Endothelial cell of umbilical vein (primary cell): ENCODE measurements at regions not wholly inside any gene's neighbourhood (a gene's known extent, or its start where the extent isn't known, plus 50 kb on each side); places are given as distances from the start of the nearest gene placed in this dataset.

Source experiments
- BruUV-seq: library from RNA; stranded (reverse); fragments of 400-500 nt; replicated peaks from 2 replicates; lab custom pipeline; 2021; lab: Mats Ljungman, UMichigan
- CTCF ChIA-PET: fragments of 300-600, 350-600 bp; sonication (Branson Sonifier 250); formaldehyde crosslinking; loops from one replicate; lab custom pipeline; 2021; ENCODE audit warnings: antibody characterized with exemption, inconsistent platforms; lab: Charles Lee
- POLR2A ChIA-PET: fragments of 300-600, 350-600 bp; sonication (Branson Sonifier 250); formaldehyde crosslinking; loops from one replicate; lab custom pipeline; 2021; ENCODE audit warnings: antibody characterized with exemption, inconsistent platforms; lab: Charles Lee
- DNase-seq: peaks from one replicate; pipeline ENCODE4 v3.0.0-alpha.2; 2011; ENCODE audit warnings: low read depth, low spot score
- FAIRE-seq: peaks from 2 replicates; lab custom pipeline; 2011; peaks lifted over from hg19 to GRCh38; lab: Jason Lieb, UNC
- H2AFZ ChIP-seq: 2 replicates; pipeline ENCODE4 v1.6.0; 2012; ENCODE audit warnings: low read depth, low read length, control low read depth, inconsistent platforms
- H3K27ac ChIP-seq: 2 replicates; pipeline ENCODE4 v1.5.1; 2011; ENCODE audit warnings: low read depth, mild to moderate bottlenecking, control low read depth, low read length, moderate library complexity; ENCODE audit not compliant: insufficient read depth
- H3K27me3 ChIP-seq, 2 experiments: 2 replicates each; pipeline versions ENCODE4 v1.6.0 to v1.6.1; 2011; ENCODE audit warnings: low read length in 2 of 2, mixed read lengths in 1 of 2; ENCODE audit not compliant: control insufficient read depth in 2 of 2, insufficient read depth in 2 of 2
- H3K36me3 ChIP-seq, 2 experiments: 2 replicates in 1 of 2; 3 replicates in 1 of 2; pipeline ENCODE4 v1.5.1; 2011; ENCODE audit warnings: low read length in 2 of 2, mild to moderate bottlenecking in 1 of 2, moderate library complexity in 1 of 2; ENCODE audit not compliant: control insufficient read depth in 2 of 2, insufficient read depth in 2 of 2; ENCODE audit errors: extremely low read depth in 1 of 2
- H3K4me1 ChIP-seq: 3 replicates; pipeline ENCODE4 v1.5.1; 2011; ENCODE audit warnings: mild to moderate bottlenecking, low read length; ENCODE audit not compliant: control insufficient read depth, insufficient read depth; ENCODE audit errors: extremely low read depth
- H3K4me2 ChIP-seq: 2 replicates; pipeline ENCODE4 v1.6.1; 2011; ENCODE audit warnings: low read length, control low read depth, mixed read lengths; ENCODE audit not compliant: insufficient read depth
- H3K4me3 ChIP-seq, 3 experiments: fragments of 200-600 bp in 1 of 3; sonication (generic), shearing (Covaris generic) in 1 of 3; replicated peaks in 1 of 3; 2 replicates each; pipeline ENCODE4 v1.5.1; 2011 to 2016; ENCODE audit warnings: control low read depth in 3 of 3, low read length in 3 of 3, mild to moderate bottlenecking in 2 of 3, inconsistent platforms in 1 of 3, low read depth in 1 of 3, moderate library complexity in 1 of 3; ENCODE audit not compliant: insufficient read depth in 1 of 3
- H3K79me2 ChIP-seq: 2 replicates; pipeline ENCODE4 v1.6.0; 2012; ENCODE audit warnings: low read length, inconsistent platforms; ENCODE audit not compliant: control insufficient read depth, insufficient read depth
- H3K9ac ChIP-seq: replicated peaks from 2 replicates; pipeline ENCODE3; 2011; ENCODE audit warnings: low read length, control low read depth; ENCODE audit not compliant: insufficient read depth; ENCODE audit errors: extremely low read depth
- H3K9me1 ChIP-seq: replicated peaks from 3 replicates; pipeline ENCODE4 v1.6.0; 2011; ENCODE audit warnings: mild to moderate bottlenecking, low read length; ENCODE audit not compliant: control insufficient read depth, insufficient read depth; ENCODE audit errors: extremely low read depth
- H3K9me3 ChIP-seq: replicated peaks from 2 replicates; pipeline ENCODE4 v1.5.1; 2012; ENCODE audit warnings: low read length, inconsistent platforms; ENCODE audit not compliant: control insufficient read depth, insufficient read depth
- H4K20me1 ChIP-seq: replicated peaks from 2 replicates; pipeline ENCODE3; 2011; ENCODE audit warnings: mild to moderate bottlenecking, low read length; ENCODE audit not compliant: control insufficient read depth, insufficient read depth; ENCODE audit errors: extremely low read depth
- EZH2 ChIP-seq: IDR thresholded peaks from 2 replicates; pipeline ENCODE4 v1.6.1; 2012; ENCODE audit warnings: borderline replicate concordance, low read depth, mild to moderate bottlenecking, moderate library complexity, low read length, inconsistent platforms; ENCODE audit not compliant: severe bottlenecking
- FOS ChIP-seq: IDR thresholded peaks from 2 replicates; pipeline ENCODE4 v1.6.1; 2011; ENCODE audit warnings: mild to moderate bottlenecking, low read length, moderate library complexity, borderline replicate concordance; ENCODE audit not compliant: insufficient read depth
- GATA2 ChIP-seq: IDR thresholded peaks from 2 replicates; pipeline ENCODE4 v1.7.0; 2011; ENCODE audit warnings: low read depth, mild to moderate bottlenecking, moderate library complexity, mixed read lengths, low read length; ENCODE audit not compliant: insufficient read length, insufficient read depth
- JUN ChIP-seq: IDR thresholded peaks from 2 replicates; pipeline ENCODE4 v1.6.1; 2011; ENCODE audit warnings: borderline replicate concordance, low read depth; ENCODE audit not compliant: insufficient read length, insufficient read depth
- MYC ChIP-seq: IDR thresholded peaks from one replicate; pipeline ENCODE4 v1.6.1; 2011; ENCODE audit warnings: mild to moderate bottlenecking, low read depth, low read length
- POLR2A ChIP-seq: IDR thresholded peaks from 2 replicates; pipeline ENCODE4 v1.6.1; 2012; ENCODE audit warnings: low read depth, mild to moderate bottlenecking, control low read depth, low read length
- POLR2AphosphoS5 ChIP-seq: IDR thresholded peaks from 2 replicates; pipeline ENCODE4 v1.6.1; 2012; ENCODE audit warnings: low read depth, mild to moderate bottlenecking, control low read depth, low read length, moderate library complexity; ENCODE audit not compliant: insufficient read depth
- dilution Hi-C: fragments of 300-500 bp; cut with MboI; formaldehyde crosslinking; loops from one replicate; pipeline ENCODE4 v1.15.0; 2019; ENCODE audit warnings: low sequenced_read_pairs; ENCODE audit not compliant: extremely low pct_ligation_motif_present
- intact Hi-C: fragments of 100-400 bp; cut with micrococcal nuclease; formaldehyde crosslinking; loops from one replicate; pipeline ENCODE4 v1.10.0; 2022
- TF ChIP-seq, protein P1 (sequence below): IDR thresholded peaks from 2 replicates; pipeline ENCODE4 v1.6.1; 2011; ENCODE audit not compliant: insufficient read depth, insufficient read length
- TF ChIP-seq, protein P2 (sequence below), 2 donors: IDR thresholded peaks; 1 replicate in 1 of 2; 2 replicates in 1 of 2; pipeline ENCODE4 v1.5.1; 2011; ENCODE audit warnings: low read length in 2 of 2, mild to moderate bottlenecking in 2 of 2, moderate library complexity in 2 of 2, control low read depth in 1 of 2, inconsistent platforms in 1 of 2, low read depth in 1 of 2; ENCODE audit not compliant: insufficient read depth in 1 of 2; ENCODE audit errors: extremely low read depth in 1 of 2

DNA sequence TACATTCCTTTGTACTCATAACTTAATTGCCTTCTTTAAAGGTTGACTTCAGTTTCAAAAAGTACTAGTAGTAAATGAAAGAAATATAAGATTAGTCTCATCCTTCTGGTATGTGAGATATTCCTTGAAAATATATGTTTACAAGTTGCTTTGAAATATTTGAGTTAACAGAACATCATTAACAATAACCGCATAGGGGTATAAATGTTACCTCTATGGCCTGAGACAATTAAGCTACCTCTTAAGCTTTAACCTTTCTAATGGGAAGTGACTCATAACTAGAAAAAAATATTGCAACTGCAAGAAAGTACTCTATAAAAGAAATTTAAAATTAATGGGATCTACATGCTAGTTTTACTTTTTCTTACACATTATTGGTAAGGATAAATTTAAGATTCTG, 399.0 kb downstream of the CDH10 start:
- POLR2A ChIA-PET = no interaction called here
- Histone ChIP-seq H3K4me2 (no peak overlapping the region), H2AFZ (no peak overlapping the region), H3K36me3 (no peaks in the 10 kb centered on the region), H4K20me1 (no peaks in the 10 kb centered on the region), H3K4me3 (no peak overlapping the region), H3K27ac (no peak overlapping the region), H3K4me1 (no peaks in the 10 kb centered on the region), H3K9me1 (no peaks in the 10 kb centered on the region), H3K9ac (no peak overlapping the region), H3K79me2 (no peaks in the 10 kb centered on the region), H3K27me3 (no peaks in the 10 kb centered on the region), H3K9me3 (no peaks in the 10 kb centered on the region)
- CTCF ChIA-PET = no interaction called here
- TF ChIP-seq POLR2AphosphoS5 = no peak
- no peak for TF ChIP-seq JUN
- no peak for TF ChIP-seq MYC
- TF ChIP-seq GATA2 = no peak
- TF ChIP-seq EZH2 = no peak
- TF ChIP-seq, protein P1, sequence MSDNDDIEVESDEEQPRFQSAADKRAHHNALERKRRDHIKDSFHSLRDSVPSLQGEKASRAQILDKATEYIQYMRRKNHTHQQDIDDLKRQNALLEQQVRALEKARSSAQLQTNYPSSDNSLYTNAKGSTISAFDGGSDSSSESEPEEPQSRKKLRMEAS = no peak
- no peak for TF ChIP-seq FOS
- TF ChIP-seq, protein P2, sequence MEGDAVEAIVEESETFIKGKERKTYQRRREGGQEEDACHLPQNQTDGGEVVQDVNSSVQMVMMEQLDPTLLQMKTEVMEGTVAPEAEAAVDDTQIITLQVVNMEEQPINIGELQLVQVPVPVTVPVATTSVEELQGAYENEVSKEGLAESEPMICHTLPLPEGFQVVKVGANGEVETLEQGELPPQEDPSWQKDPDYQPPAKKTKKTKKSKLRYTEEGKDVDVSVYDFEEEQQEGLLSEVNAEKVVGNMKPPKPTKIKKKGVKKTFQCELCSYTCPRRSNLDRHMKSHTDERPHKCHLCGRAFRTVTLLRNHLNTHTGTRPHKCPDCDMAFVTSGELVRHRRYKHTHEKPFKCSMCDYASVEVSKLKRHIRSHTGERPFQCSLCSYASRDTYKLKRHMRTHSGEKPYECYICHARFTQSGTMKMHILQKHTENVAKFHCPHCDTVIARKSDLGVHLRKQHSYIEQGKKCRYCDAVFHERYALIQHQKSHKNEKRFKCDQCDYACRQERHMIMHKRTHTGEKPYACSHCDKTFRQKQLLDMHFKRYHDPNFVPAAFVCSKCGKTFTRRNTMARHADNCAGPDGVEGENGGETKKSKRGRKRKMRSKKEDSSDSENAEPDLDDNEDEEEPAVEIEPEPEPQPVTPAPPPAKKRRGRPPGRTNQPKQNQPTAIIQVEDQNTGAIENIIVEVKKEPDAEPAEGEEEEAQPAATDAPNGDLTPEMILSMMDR (IDR thresholded peaks at IDR 0.05; ENCODE audit: extremely low read depth in 1 of 2, insufficient read depth in 1 of 2, low read depth in 1 of 2, low read length in 2 of 2) = no peak
- TF ChIP-seq POLR2A = no peak
- BruUV-seq = no TSS peak
- intact Hi-C loops (no loop called here), dilution Hi-C loops (no loop called here)
- FAIRE-seq (no peak), DNase-seq (no peak)
